Activated CD8-positive, alpha-beta memory T cell treated with anti-CD3 and anti-CD28 coated beads for 36 hours (primary cell): ENCODE measurements at regions not wholly inside any gene's neighbourhood (a gene's known extent, or its start where the extent isn't known, plus 50 kb on each side); places are given as distances from the start of the nearest gene placed in this dataset.

Experiments
- CTCF ChIA-PET: fragments of 350-600 bp; sonication (Branson Sonifier 250); formaldehyde crosslinking; loops from one replicate; lab custom pipeline; 2021; ENCODE audit warnings: antibody characterized with exemption; lab: Charles Lee
- POLR2A ChIA-PET: fragments of 350-600 bp; sonication (Branson Sonifier 250); formaldehyde crosslinking; loops from one replicate; lab custom pipeline; 2021; ENCODE audit warnings: antibody characterized with exemption; lab: Charles Lee

GRCh38 chr7:145065473-145065872 is 229.6 kb upstream of the TPK1 start:
- ChIA-PET POLR2A (no interaction called here), CTCF (no interaction called here)

- ChIA-PET CTCF (no interaction called here), POLR2A (no interaction called here)
These were observed 228.3 kb upstream of the TPK1 start for GRCh38 chr7:145064114-145064513.

- ChIA-PET POLR2A (no interaction called here), CTCF (no interaction called here)
These were observed 217.9 kb upstream of the TPK1 start for GRCh38 chr7:145053781-145054180.

- POLR2A ChIA-PET = no interaction called here
- CTCF ChIA-PET = no interaction called here
These were observed 214.6 kb upstream of the TPK1 start for GRCh38 chr7:145050415-145050814.

- CTCF ChIA-PET = interaction anchor here (0.6 kb wide), 2 partner anchors 16 to 225 kb away, joined by 3 to 4 read pairs; no protein-coding TSS in a partner anchor
- POLR2A ChIA-PET = no interaction called here
These were observed 201.0 kb upstream of the TPK1 start for GRCh38 chr7:145036604-145037405.

GRCh38 chr7:145031162-145031561 is 195.3 kb upstream of the TPK1 start:
- CTCF ChIA-PET = no interaction called here

GRCh38 chr7:145030754-145031153 is 194.9 kb upstream of the TPK1 start:
- CTCF ChIA-PET = no interaction called here
- POLR2A ChIA-PET = no interaction called here

More at GRCh38 chr7:145031162-145031561, 195.3 kb upstream of the TPK1 start:
- POLR2A ChIA-PET = no interaction called here

- ChIA-PET CTCF (interaction anchor here (1.0 kb wide), 1 partner anchor 16 kb away, joined by 3 read pairs; no protein-coding TSS in a partner anchor), POLR2A (no interaction called here)
These were observed 184.6 kb upstream of the TPK1 start for GRCh38 chr7:145020454-145020853.

GRCh38 chr7:145016068-145016467 is 180.2 kb upstream of the TPK1 start:
- POLR2A ChIA-PET = interaction anchor here (0.6 kb wide), 1 partner anchor 8 kb away, joined by 3 read pairs; no protein-coding TSS in a partner anchor
- CTCF ChIA-PET = interaction anchor here (0.7 kb wide), 1 partner anchor 22 kb away, joined by 3 read pairs; no protein-coding TSS in a partner anchor

GRCh38 chr7:145009876-145010275 is 174.0 kb upstream of the TPK1 start:
- ChIA-PET POLR2A (no interaction called here), CTCF (no interaction called here)

GRCh38 chr7:145005601-145006000 is 169.7 kb upstream of the TPK1 start:
- CTCF ChIA-PET = no interaction called here
- POLR2A ChIA-PET = no interaction called here

- POLR2A ChIA-PET = no interaction called here
- CTCF ChIA-PET = no interaction called here
These were observed 161.7 kb upstream of the TPK1 start for GRCh38 chr7:144997512-144997911.

- ChIA-PET POLR2A (interaction anchor here (0.5 kb wide), 1 partner anchor 160 kb away, joined by 11 read pairs; the partner anchor contains the start of gene TPK1), CTCF (no interaction called here)
These were observed 159.6 kb upstream of the TPK1 start for GRCh38 chr7:144995495-144995894.

GRCh38 chr7:144991041-144991440 is 155.2 kb upstream of the TPK1 start:
- CTCF ChIA-PET = no interaction called here

GRCh38 chr7:144987686-144988085 is 151.8 kb upstream of the TPK1 start:
- ChIA-PET POLR2A (no interaction called here), CTCF (no interaction called here)

More at GRCh38 chr7:144991041-144991440, 155.2 kb upstream of the TPK1 start:
- POLR2A ChIA-PET = interaction anchor here (0.6 kb wide), 1 partner anchor 198 kb away, joined by 3 read pairs; no protein-coding TSS in a partner anchor

GRCh38 chr7:144982133-144982532 is 146.3 kb upstream of the TPK1 start:
- CTCF ChIA-PET = no interaction called here
- POLR2A ChIA-PET = no interaction called here

- ChIA-PET CTCF (no interaction called here), POLR2A (no interaction called here)
These were observed 140.0 kb upstream of the TPK1 start for GRCh38 chr7:144975882-144976281.

- CTCF ChIA-PET = no interaction called here
These were observed 133.9 kb upstream of the TPK1 start for GRCh38 chr7:144969787-144970186.

GRCh38 chr7:144960763-144961162 is 124.9 kb upstream of the TPK1 start:
- ChIA-PET POLR2A (no interaction called here), CTCF (no interaction called here)

More at GRCh38 chr7:144969787-144970186, 133.9 kb upstream of the TPK1 start:
- POLR2A ChIA-PET = no interaction called here

- ChIA-PET POLR2A (no interaction called here), CTCF (no interaction called here)
These were observed 122.1 kb upstream of the TPK1 start for GRCh38 chr7:144957998-144958397.

- CTCF ChIA-PET = no interaction called here
- POLR2A ChIA-PET = no interaction called here
These were observed 119.6 kb upstream of the TPK1 start for GRCh38 chr7:144955422-144955821.
